ENCODE measurements at regions not wholly inside any gene's neighbourhood (a gene's known extent, or its start where the extent isn't known, plus 50 kb on each side); places are given as distances from the start of the nearest gene placed in this dataset.
A peak's percentile ranks its signal among the peaks of the same experiment; 100 is the strongest.

DNA sequence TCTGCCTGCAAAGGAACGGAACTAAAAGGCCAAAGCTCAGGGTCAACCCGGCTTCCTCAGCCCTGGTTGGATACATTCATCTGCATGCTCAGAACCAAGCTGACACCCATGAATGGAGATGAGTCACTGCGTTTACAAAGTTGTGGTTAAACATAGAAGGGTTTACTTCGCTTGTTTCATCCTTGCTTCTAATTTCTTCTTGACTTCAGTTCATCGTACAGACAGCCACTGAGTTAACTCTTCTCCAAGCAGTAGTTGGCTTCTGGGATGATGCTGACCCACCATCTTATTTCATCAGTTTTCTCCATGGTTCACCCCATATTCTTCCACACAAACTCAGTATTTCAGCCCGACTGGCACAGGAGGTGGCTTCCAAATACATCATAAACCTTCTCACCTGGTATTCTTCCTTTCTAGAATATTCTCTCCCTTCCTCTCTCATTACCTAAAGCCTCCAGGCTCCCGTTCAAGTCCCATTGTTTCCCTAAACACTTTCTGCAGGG, 166.3 kb upstream of the RNF32 start:
- Histone ChIP-seq H3K27me3 (ENCODE audit: control insufficient read depth in 2 of 2, insufficient read depth in 2 of 2, low read length in 2 of 2) (no peaks in the 10 kb centered on the region), H2AFZ (ENCODE audit: low read depth, low read length) (no peak overlapping the region), H3K36me3 (ENCODE audit: control insufficient read depth in 2 of 2, extremely low read depth in 1 of 2, insufficient read depth in 2 of 2, low read length in 2 of 2) (no peaks in the 10 kb centered on the region), H3K4me3 (replicated peaks in 1 of 3; ENCODE audit: insufficient read depth in 1 of 3, low read depth in 1 of 3, low read length in 3 of 3) (no peak overlapping the region), H3K4me2 (ENCODE audit: insufficient read depth, low read length) (peak overlapping the region; percentile 12), H3K9ac (replicated peaks; ENCODE audit: extremely low read depth, insufficient read depth, low read length) (no peak overlapping the region), H3K79me2 (ENCODE audit: control insufficient read depth, insufficient read depth, low read length) (no peaks in the 10 kb centered on the region), H3K27ac (ENCODE audit: insufficient read depth, low read depth, low read length) (no peak overlapping the region), H3K9me1 (replicated peaks; ENCODE audit: control insufficient read depth, extremely low read depth, insufficient read depth, low read length) (no peaks in the 10 kb centered on the region), H3K4me1 (ENCODE audit: control insufficient read depth, extremely low read depth, insufficient read depth, low read length) (peaks cover 8% of the 10 kb centered on the region), H3K9me3 (replicated peaks; ENCODE audit: control insufficient read depth, insufficient read depth, low read length) (no peaks in the 10 kb centered on the region), H4K20me1 (replicated peaks; ENCODE audit: control insufficient read depth, extremely low read depth, insufficient read depth, low read length) (no peaks in the 10 kb centered on the region)
- TF ChIP-seq MYC (IDR thresholded peaks at IDR 0.05; ENCODE audit: low read depth, low read length), result no peak
- no peak for TF ChIP-seq POLR2A (IDR thresholded peaks at IDR 0.05; ENCODE audit: low read depth, low read length)
- no peak for TF ChIP-seq GATA2 (IDR thresholded peaks at IDR 0.05; ENCODE audit: insufficient read depth, insufficient read length, low read depth, low read length)
- TF ChIP-seq FOS (IDR thresholded peaks at IDR 0.05; ENCODE audit: borderline replicate concordance, insufficient read depth, low read length), result peak; percentile 75
- TF ChIP-seq, protein P1, sequence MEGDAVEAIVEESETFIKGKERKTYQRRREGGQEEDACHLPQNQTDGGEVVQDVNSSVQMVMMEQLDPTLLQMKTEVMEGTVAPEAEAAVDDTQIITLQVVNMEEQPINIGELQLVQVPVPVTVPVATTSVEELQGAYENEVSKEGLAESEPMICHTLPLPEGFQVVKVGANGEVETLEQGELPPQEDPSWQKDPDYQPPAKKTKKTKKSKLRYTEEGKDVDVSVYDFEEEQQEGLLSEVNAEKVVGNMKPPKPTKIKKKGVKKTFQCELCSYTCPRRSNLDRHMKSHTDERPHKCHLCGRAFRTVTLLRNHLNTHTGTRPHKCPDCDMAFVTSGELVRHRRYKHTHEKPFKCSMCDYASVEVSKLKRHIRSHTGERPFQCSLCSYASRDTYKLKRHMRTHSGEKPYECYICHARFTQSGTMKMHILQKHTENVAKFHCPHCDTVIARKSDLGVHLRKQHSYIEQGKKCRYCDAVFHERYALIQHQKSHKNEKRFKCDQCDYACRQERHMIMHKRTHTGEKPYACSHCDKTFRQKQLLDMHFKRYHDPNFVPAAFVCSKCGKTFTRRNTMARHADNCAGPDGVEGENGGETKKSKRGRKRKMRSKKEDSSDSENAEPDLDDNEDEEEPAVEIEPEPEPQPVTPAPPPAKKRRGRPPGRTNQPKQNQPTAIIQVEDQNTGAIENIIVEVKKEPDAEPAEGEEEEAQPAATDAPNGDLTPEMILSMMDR (IDR thresholded peaks at IDR 0.05; ENCODE audit: extremely low read depth in 1 of 2, insufficient read depth in 1 of 2, low read depth in 1 of 2, low read length in 2 of 2), result no peak
- intact Hi-C loops (cut with micrococcal nuclease), result loop anchor here (5.0 to 10.0 kb wide), 2 partner anchors 131 to 343 kb away; no protein-coding TSS in a partner anchor
- DNase-seq (ENCODE audit: low read depth, low spot score) (peak; percentile 20), FAIRE-seq (peak; percentile 78)
- dilution Hi-C loops (cut with MboI; ENCODE audit: extremely low pct_ligation_motif_present, low sequenced_read_pairs), result no loop called here
- no TSS peak for BruUV-seq (replicated peaks)
- POLR2A ChIA-PET, result no interaction called here
- CTCF ChIA-PET, result interaction anchor here (1.4 to 2.3 kb wide), 2 partner anchors 658 to 661 kb away, joined by 5 to 25 read pairs; partner anchors contain the start of gene SHH
